Stimulated activated CD4-positive, alpha-beta T cell treated with anti-CD3 and anti-CD28 coated beads, Interleukin-15, amount 100 ng/mL, for 24 hours (primary cell): ENCODE measurements at regions not wholly inside any gene's neighbourhood (a gene's known extent, or its start where the extent isn't known, plus 50 kb on each side); places are given as distances from the start of the nearest gene placed in this dataset.
"Not testable (repeated sequence)": the region's sequence is repeated elsewhere in the genome, so short reads cannot be mapped to it uniquely, and the experiment has no call there.

Source experiments
- DNase-seq: peaks from one replicate; pipeline ENCODE4 v3.0.0-alpha.2; 2020

GRCh38 chr5:164145458-164145857, 640.0 kb downstream of the MAT2B start:
- no peak for DNase-seq

- DNase-seq = no peak
Observed at GRCh38 chr5:164146223-164146622, 640.8 kb downstream of the MAT2B start.

- no peak for DNase-seq
Observed at GRCh38 chr5:164148292-164148691, 642.9 kb downstream of the MAT2B start.

- not testable (repeated sequence) for DNase-seq
Observed at GRCh38 chr5:164152539-164152938, 647.1 kb downstream of the MAT2B start.

GRCh38 chr5:164153469-164154172, 648.2 kb downstream of the MAT2B start:
- DNase-seq = no peak

GRCh38 chr5:164170814-164171213, 665.4 kb downstream of the MAT2B start:
- DNase-seq = no peak

- no peak for DNase-seq
Observed at GRCh38 chr5:164175083-164175482, 669.7 kb downstream of the MAT2B start.

GRCh38 chr5:164179406-164179805, 674.0 kb downstream of the MAT2B start:
- DNase-seq = no peak

GRCh38 chr5:164181604-164182003, 676.2 kb downstream of the MAT2B start:
- no peak for DNase-seq

- DNase-seq = no peak
Observed at GRCh38 chr5:164184158-164184557, 678.7 kb downstream of the MAT2B start.

- DNase-seq = no peak
Observed at GRCh38 chr5:164185000-164185399, 679.6 kb downstream of the MAT2B start.

GRCh38 chr5:164186550-164186949, 681.1 kb downstream of the MAT2B start:
- no peak for DNase-seq

GRCh38 chr5:164187785-164188184, 682.4 kb downstream of the MAT2B start:
- no peak for DNase-seq

GRCh38 chr5:164188733-164189148, 683.3 kb downstream of the MAT2B start:
- DNase-seq = no peak

GRCh38 chr5:164191240-164191639, 685.8 kb downstream of the MAT2B start:
- DNase-seq = no peak

- DNase-seq = no peak
Observed at GRCh38 chr5:164202338-164202737, 696.9 kb downstream of the MAT2B start.

- DNase-seq = no peak
Observed at GRCh38 chr5:164203581-164204225, 698.3 kb downstream of the MAT2B start.

- no peak for DNase-seq
Observed at GRCh38 chr5:164204338-164204946, 699.0 kb downstream of the MAT2B start.

- no peak for DNase-seq
Observed at GRCh38 chr5:164206196-164206595, 700.8 kb downstream of the MAT2B start.

- no peak for DNase-seq
Observed at GRCh38 chr5:164207646-164208045, 702.2 kb downstream of the MAT2B start.

- DNase-seq = no peak
Observed at GRCh38 chr5:164210491-164210890, 705.1 kb downstream of the MAT2B start.

- DNase-seq = no peak
Observed at GRCh38 chr5:164214698-164215097, 709.3 kb downstream of the MAT2B start.

- no peak for DNase-seq
Observed at GRCh38 chr5:164217464-164217863, 712.0 kb downstream of the MAT2B start.

GRCh38 chr5:164220522-164220921, 715.1 kb downstream of the MAT2B start:
- no peak for DNase-seq
